ENCODE measurements at regions not wholly inside any gene's neighbourhood (a gene's known extent, or its start where the extent isn't known, plus 50 kb on each side); places are given as distances from the start of the nearest gene placed in this dataset.

DNA sequence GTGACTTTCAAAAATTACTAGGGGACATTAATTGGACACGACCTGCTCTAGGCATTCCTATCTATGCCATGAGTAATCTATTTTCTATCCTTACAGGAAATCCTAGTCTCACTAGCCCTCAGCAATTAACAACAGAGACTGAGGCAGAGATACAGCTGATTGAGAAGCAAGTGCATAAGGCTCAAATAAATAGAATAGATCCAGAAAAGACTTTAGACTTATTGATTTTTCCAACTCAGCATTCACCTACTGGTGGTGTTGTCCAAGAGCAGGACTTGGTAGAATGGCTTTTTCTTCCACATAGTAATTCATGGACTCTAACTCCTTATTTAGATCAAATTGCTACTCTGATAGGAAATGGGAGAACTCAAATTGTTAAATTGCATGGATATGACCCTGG is 148.0 kb downstream of the ZNF33B start:
- WGBS (ENCODE audit: low lambda C conversion rate), result 0% methylated on average over 1 of the region's 1 CpG
- FAIRE-seq (no peak), DNase-seq (ENCODE audit: low spot score) (no peak), ATAC-seq (no peak)
- H3K79me2 ChIP-seq (ENCODE audit: insufficient read depth, low read length), result no peaks in the 10 kb centered on the region
- no TSS peak for BruUV-seq (replicated peaks)
- H4K20me1 ChIP-seq (ENCODE audit: insufficient read depth, low read length), result no peaks in the 10 kb centered on the region
- H3K27me3 ChIP-seq (ENCODE audit: control insufficient read depth in 1 of 2, insufficient read depth in 2 of 2, low read length in 2 of 2), result no peaks in the 10 kb centered on the region; a peak in 1 of 5 replicates
- TF ChIP-seq ZNF317 (CRISPR knock-in tag; IDR thresholded peaks at IDR 0.05) (peak; percentile 79), HNF4A (CRISPR knock-in tag; IDR thresholded peaks at IDR 0.05) (0 out of 2 replicates have a peak, but pooled peaks have one; percentile 11), TMF1 (CRISPR knock-in tag; IDR thresholded peaks at IDR 0.05; ENCODE audit: low read depth) (no peak), KAT2B (IDR thresholded peaks at IDR 0.05; ENCODE audit: borderline replicate concordance, low read depth, low read length) (0 out of 2 replicates have a peak, but pooled peaks have one; percentile 13), ONECUT2 (CRISPR knock-in tag; IDR thresholded peaks at IDR 0.05) (peak; percentile 76), ZFP36 (IDR thresholded peaks at IDR 0.05; ENCODE audit: borderline replicate concordance, low read depth, low read length, partially characterized antibody) (no peak)
- TF ChIP-seq, protein P1, sequence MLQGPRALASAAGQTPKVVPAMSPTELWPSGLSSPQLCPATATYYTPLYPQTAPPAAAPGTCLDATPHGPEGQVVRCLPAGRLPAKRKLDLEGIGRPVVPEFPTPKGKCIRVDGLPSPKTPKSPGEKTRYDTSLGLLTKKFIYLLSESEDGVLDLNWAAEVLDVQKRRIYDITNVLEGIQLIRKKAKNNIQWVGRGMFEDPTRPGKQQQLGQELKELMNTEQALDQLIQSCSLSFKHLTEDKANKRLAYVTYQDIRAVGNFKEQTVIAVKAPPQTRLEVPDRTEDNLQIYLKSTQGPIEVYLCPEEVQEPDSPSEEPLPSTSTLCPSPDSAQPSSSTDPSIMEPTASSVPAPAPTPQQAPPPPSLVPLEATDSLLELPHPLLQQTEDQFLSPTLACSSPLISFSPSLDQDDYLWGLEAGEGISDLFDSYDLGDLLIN (CRISPR knock-in tag; IDR thresholded peaks at IDR 0.05; ENCODE audit: borderline replicate concordance), result no peak
- in situ Hi-C loops (cut with HindIII; ENCODE audit: extremely low pct_ligation_motif_present, low pct_unique_long_range_greater_than_20kb), result no loop called here
- H3K27ac ChIP-seq (ENCODE audit: extremely low read length, insufficient read depth, low read length), result no peak overlapping the region
- no peak overlapping the region for H3K9ac ChIP-seq (ENCODE audit: insufficient read depth, low read depth, low read length)
- ChIA-PET POLR2A (no interaction called here), CTCF (ENCODE audit: low intra/inter-chr PET ratio, low total read pairs) (no interaction called here)
- H3K4me3 ChIP-seq (replicated peaks in 1 of 3; ENCODE audit: insufficient read depth in 1 of 3, low read depth in 2 of 3, low read length in 3 of 3), result no peak overlapping the region
- intact Hi-C loops (cut with micrococcal nuclease; ENCODE audit: unreplicated experiment), result no loop called here
- no peaks in the 10 kb centered on the region for H3K4me1 ChIP-seq (ENCODE audit: insufficient read depth, low read length)
- no peak overlapping the region for H2AFZ ChIP-seq (ENCODE audit: low read length)
- no peaks in the 10 kb centered on the region for H3K9me3 ChIP-seq (ENCODE audit: low read length)
- H3K36me3 ChIP-seq (replicated peaks in 1 of 2; ENCODE audit: control insufficient read depth in 1 of 2, insufficient read depth in 2 of 2, low read length in 2 of 2), result no peaks in the 10 kb centered on the region
- H3K4me2 ChIP-seq (ENCODE audit: low read depth, low read length), result no peak overlapping the region

DNA sequence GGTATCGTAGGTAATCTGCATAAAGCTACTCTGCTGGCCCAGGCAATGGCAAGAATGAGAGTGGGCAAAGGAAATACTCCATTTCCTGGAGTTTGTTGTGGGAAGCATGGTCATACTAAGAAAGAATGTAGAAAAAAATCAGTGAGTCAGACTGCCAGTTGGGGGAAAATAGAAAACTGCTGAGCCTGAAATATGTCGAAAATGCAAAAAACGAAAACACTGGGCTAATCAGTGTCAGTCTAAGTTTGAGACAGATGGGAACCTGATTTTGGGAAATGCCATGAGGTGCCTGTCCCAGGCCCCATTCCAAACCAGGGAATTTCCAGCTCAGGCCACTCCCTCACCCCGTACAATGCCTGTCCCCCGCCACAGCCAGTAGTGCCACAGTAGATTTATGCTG is 150.0 kb downstream of the ZNF33B start:
- Histone ChIP-seq H3K27ac (ENCODE audit: extremely low read length, insufficient read depth, low read length) (no peak overlapping the region), H3K4me2 (ENCODE audit: low read depth, low read length) (no peak overlapping the region), H4K20me1 (ENCODE audit: insufficient read depth, low read length) (no peaks in the 10 kb centered on the region), H3K9ac (ENCODE audit: insufficient read depth, low read depth, low read length) (no peak overlapping the region), H3K4me1 (ENCODE audit: insufficient read depth, low read length) (no peaks in the 10 kb centered on the region), H3K27me3 (ENCODE audit: control insufficient read depth in 1 of 2, insufficient read depth in 2 of 2, low read length in 2 of 2) (no peaks in the 10 kb centered on the region; a peak in 1 of 5 replicates), H3K36me3 (replicated peaks in 1 of 2; ENCODE audit: control insufficient read depth in 1 of 2, insufficient read depth in 2 of 2, low read length in 2 of 2) (no peaks in the 10 kb centered on the region), H3K79me2 (ENCODE audit: insufficient read depth, low read length) (no peaks in the 10 kb centered on the region), H3K4me3 (replicated peaks in 1 of 3; ENCODE audit: insufficient read depth in 1 of 3, low read depth in 2 of 3, low read length in 3 of 3) (no peak overlapping the region), H3K9me3 (ENCODE audit: low read length) (no peaks in the 10 kb centered on the region), H2AFZ (ENCODE audit: low read length) (no peak overlapping the region)
- ChIA-PET CTCF (ENCODE audit: low intra/inter-chr PET ratio, low total read pairs) (no interaction called here), POLR2A (no interaction called here)
- in situ Hi-C loops (cut with HindIII; ENCODE audit: extremely low pct_ligation_motif_present, low pct_unique_long_range_greater_than_20kb) (no loop called here), intact Hi-C loops (cut with micrococcal nuclease; ENCODE audit: unreplicated experiment) (no loop called here)
- FAIRE-seq (no peak), DNase-seq (ENCODE audit: low spot score) (no peak), ATAC-seq (no peak)
- WGBS (ENCODE audit: low lambda C conversion rate), result 3% methylated on average over 3 of the region's 5 CpGs
- BruUV-seq (replicated peaks), result no TSS peak
- TF ChIP-seq ZNF143 (CRISPR knock-in tag; IDR thresholded peaks at IDR 0.05) (no peak), MAFK (conservative IDR thresholded peaks at IDR 0.05 in 1 of 2, IDR thresholded peaks at IDR 0.05 in 1 of 2; ENCODE audit: low read length in 2 of 2) (peak; percentile 28 to 33; a peak in 2 of 4 replicates), ZNF468 (CRISPR knock-in tag; IDR thresholded peaks at IDR 0.05) (no peak), ZNF234 (CRISPR knock-in tag; conservative IDR thresholded peaks at IDR 0.05) (no peak), MED8 (CRISPR knock-in tag; IDR thresholded peaks at IDR 0.05; ENCODE audit: insufficient replicate concordance) (no peak), MAFF (IDR thresholded peaks at IDR 0.05; ENCODE audit: low read depth, low read length) (0 out of 2 replicates have a peak, but pooled peaks have one; percentile 16), HES4 (CRISPR knock-in tag; IDR thresholded peaks at IDR 0.05; ENCODE audit: borderline replicate concordance) (no peak), ATF1 (CRISPR knock-in tag; IDR thresholded peaks at IDR 0.05) (no peak), ZNF678 (CRISPR knock-in tag; IDR thresholded peaks at IDR 0.05) (no peak)
- TF ChIP-seq, protein P2, sequence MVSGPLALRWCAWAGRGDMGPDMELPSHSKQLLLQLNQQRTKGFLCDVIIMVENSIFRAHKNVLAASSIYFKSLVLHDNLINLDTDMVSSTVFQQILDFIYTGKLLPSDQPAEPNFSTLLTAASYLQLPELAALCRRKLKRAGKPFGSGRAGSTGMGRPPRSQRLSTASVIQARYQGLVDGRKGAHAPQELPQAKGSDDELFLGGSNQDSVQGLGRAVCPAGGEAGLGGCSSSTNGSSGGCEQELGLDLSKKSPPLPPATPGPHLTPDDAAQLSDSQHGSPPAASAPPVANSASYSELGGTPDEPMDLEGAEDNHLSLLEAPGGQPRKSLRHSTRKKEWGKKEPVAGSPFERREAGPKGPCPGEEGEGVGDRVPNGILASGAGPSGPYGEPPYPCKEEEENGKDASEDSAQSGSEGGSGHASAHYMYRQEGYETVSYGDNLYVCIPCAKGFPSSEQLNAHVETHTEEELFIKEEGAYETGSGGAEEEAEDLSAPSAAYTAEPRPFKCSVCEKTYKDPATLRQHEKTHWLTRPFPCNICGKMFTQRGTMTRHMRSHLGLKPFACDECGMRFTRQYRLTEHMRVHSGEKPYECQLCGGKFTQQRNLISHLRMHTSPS (CRISPR knock-in tag; IDR thresholded peaks at IDR 0.05; ENCODE audit: low read depth), result no peak
- TF ChIP-seq, protein P3, sequence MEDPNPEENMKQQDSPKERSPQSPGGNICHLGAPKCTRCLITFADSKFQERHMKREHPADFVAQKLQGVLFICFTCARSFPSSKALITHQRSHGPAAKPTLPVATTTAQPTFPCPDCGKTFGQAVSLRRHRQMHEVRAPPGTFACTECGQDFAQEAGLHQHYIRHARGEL (CRISPR knock-in tag; IDR thresholded peaks at IDR 0.05), result no peak
